ENCODE measurements at regions not wholly inside any gene's neighbourhood (a gene's known extent, or its start where the extent isn't known, plus 50 kb on each side); places are given as distances from the start of the nearest gene placed in this dataset.
A peak's percentile ranks its signal among the peaks of the same experiment; 100 is the strongest.

GRCh38 chr5:4206127-4206526 lies 610.5 kb downstream of the IRX1 start:
- Histone ChIP-seq H2AK5ac (ENCODE audit: insufficient read length, low read length) (no peak overlapping the region), H4K5ac (ENCODE audit: insufficient read length, low read depth, low read length) (no peak overlapping the region), H3K9ac (ENCODE audit: extremely low read depth, insufficient read length, low read length) (no peak overlapping the region), H3K4ac (ENCODE audit: low read depth, low read length) (no peak overlapping the region), H3K18ac (ENCODE audit: insufficient read length, low read depth, low read length) (no peak overlapping the region), H3K27me3 (ENCODE audit: insufficient read depth, low read length) (no peaks in the 10 kb centered on the region), H3K23ac (ENCODE audit: insufficient read length, low read depth, low read length) (no peak overlapping the region), H3K23me2 (ENCODE audit: insufficient read length, low read depth, low read length, poor library complexity, severe bottlenecking) (no peaks in the 10 kb centered on the region), H3K79me2 (ENCODE audit: insufficient read depth, low read length) (no peaks in the 10 kb centered on the region), H3K79me1 (ENCODE audit: insufficient read depth, low read depth, low read length, poor library complexity, severe bottlenecking) (no peaks in the 10 kb centered on the region), H2BK5ac (ENCODE audit: insufficient read length, low read length) (no peak overlapping the region), H2BK12ac (ENCODE audit: insufficient read length, low read depth, low read length) (no peak overlapping the region), H2AFZ (ENCODE audit: low read length) (no peak overlapping the region), H3K56ac (ENCODE audit: insufficient read length, low read depth, low read length) (no peak overlapping the region), H4K8ac (replicated peaks; ENCODE audit: insufficient read length, low read depth, low read length) (no peak overlapping the region), H2BK15ac (ENCODE audit: low read depth, low read length) (no peak overlapping the region), H2BK120ac (ENCODE audit: low read depth, low read length, poor library complexity, severe bottlenecking) (no peak overlapping the region), H3K9me3 (ENCODE audit: control insufficient read depth, low read depth, low read length) (no peaks in the 10 kb centered on the region), H3T11ph (ENCODE audit: low read length) (no peak overlapping the region), H2BK20ac (ENCODE audit: low read depth, low read length, poor library complexity, severe bottlenecking) (no peak overlapping the region), H3K4me1 (ENCODE audit: insufficient read depth, low read length) (peaks cover 10% of the 10 kb centered on the region), H3K27ac (ENCODE audit: insufficient read length, low read depth, low read length) (no peak overlapping the region), H4K20me1 (ENCODE audit: control insufficient read depth, insufficient read depth, insufficient read length) (no peaks in the 10 kb centered on the region), H4K91ac (ENCODE audit: insufficient read length, low read depth, low read length) (no peak overlapping the region), H3K4me2 (ENCODE audit: insufficient read depth, insufficient read length, low read length) (no peak overlapping the region), H3K14ac (ENCODE audit: insufficient read depth, low read length) (no peak overlapping the region)
- peaks cover 18% of the 10 kb centered on the region for H3K27me3 Mint-ChIP-seq (ENCODE audit: low read depth)
- DNase-seq = no peak
- no peak for TF ChIP-seq CTCF (conservative IDR thresholded peaks at IDR 0.05)
- WGBS (ENCODE audit: extremely low coverage, insufficient read length, low lambda C conversion rate) = no CpG with 5 or more reads among the region's 1 CpG
- H3K4me3 Mint-ChIP-seq = no peak overlapping the region; a peak in 1 of 5 replicates
- H3K36me3 Mint-ChIP-seq (ENCODE audit: insufficient read depth in 1 of 3, low read depth in 3 of 3) = peaks cover 0 to 6% (median 0%) of the 10 kb centered on the region in 3 experiments; a peak in 3 of 7 replicates
- H3K4me1 Mint-ChIP-seq = peaks cover 42 to 43% of the 10 kb centered on the region in 2 experiments
- H3K27ac Mint-ChIP-seq = peak overlapping the region in 2 of 3 experiments; percentile 72 to 96; a peak in 5 of 7 replicates
- H3K9me3 Mint-ChIP-seq = peaks cover 3 to 4% of the 10 kb centered on the region in 2 experiments; a peak in 1 of 5 replicates

Measured in H9 (cell line).